ENCODE measurements at regions not wholly inside any gene's neighbourhood (a gene's known extent, or its start where the extent isn't known, plus 50 kb on each side); places are given as distances from the start of the nearest gene placed in this dataset.

- TF ChIP-seq, protein P1, sequence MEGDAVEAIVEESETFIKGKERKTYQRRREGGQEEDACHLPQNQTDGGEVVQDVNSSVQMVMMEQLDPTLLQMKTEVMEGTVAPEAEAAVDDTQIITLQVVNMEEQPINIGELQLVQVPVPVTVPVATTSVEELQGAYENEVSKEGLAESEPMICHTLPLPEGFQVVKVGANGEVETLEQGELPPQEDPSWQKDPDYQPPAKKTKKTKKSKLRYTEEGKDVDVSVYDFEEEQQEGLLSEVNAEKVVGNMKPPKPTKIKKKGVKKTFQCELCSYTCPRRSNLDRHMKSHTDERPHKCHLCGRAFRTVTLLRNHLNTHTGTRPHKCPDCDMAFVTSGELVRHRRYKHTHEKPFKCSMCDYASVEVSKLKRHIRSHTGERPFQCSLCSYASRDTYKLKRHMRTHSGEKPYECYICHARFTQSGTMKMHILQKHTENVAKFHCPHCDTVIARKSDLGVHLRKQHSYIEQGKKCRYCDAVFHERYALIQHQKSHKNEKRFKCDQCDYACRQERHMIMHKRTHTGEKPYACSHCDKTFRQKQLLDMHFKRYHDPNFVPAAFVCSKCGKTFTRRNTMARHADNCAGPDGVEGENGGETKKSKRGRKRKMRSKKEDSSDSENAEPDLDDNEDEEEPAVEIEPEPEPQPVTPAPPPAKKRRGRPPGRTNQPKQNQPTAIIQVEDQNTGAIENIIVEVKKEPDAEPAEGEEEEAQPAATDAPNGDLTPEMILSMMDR (IDR thresholded peaks at IDR 0.05) = no peak
- no peak for TF ChIP-seq POLR2A (IDR thresholded peaks at IDR 0.05)
These were observed 102.5 kb upstream of the SOX2 start for GRCh38 chr3:181609030-181609767.

Measured in tibial nerve (tissue), 3 donors.